PC-9 (cell line): ENCODE measurements at regions not wholly inside any gene's neighbourhood (a gene's known extent, or its start where the extent isn't known, plus 50 kb on each side); places are given as distances from the start of the nearest gene placed in this dataset.

Experiments used
- CTCF ChIP-seq: fragments of 200-600 bp; sonication (generic); conservative IDR thresholded peaks from 2 replicates; pipeline ENCODE4 v1.6.1; 2017; ENCODE audit warnings: mixed run types, antibody characterized with exemption, mild to moderate bottlenecking, moderate library complexity
- EZH2 ChIP-seq: fragments of 200-600 bp; sonication (generic); IDR thresholded peaks from 2 replicates; pipeline ENCODE4 v1.8.0; 2017; ENCODE audit warnings: antibody characterized with exemption, low read depth

GRCh38 chr14:27672047-27672446 is 1074.2 kb upstream of the NOVA1 start:
- no peak for TF ChIP-seq CTCF
- TF ChIP-seq EZH2 = no peak
